ENCODE measurements at regions not wholly inside any gene's neighbourhood (a gene's known extent, or its start where the extent isn't known, plus 50 kb on each side); places are given as distances from the start of the nearest gene placed in this dataset.

- Mint-ChIP-seq H3K27me3 (peaks cover 1% of the 10 kb centered on the region), H3K4me3 (no peak overlapping the region), H3K4me1 (peaks cover 10% of the 10 kb centered on the region), H3K36me3 (no peaks in the 10 kb centered on the region), H3K9me3 (peaks cover 5% of the 10 kb centered on the region), H3K27ac (no peak overlapping the region)
Measured at GRCh38 chr3:70776081-70776480, 463.6 kb upstream of the MDFIC2 start.

- H3K4me3 Mint-ChIP-seq = no peak overlapping the region
- H3K27me3 Mint-ChIP-seq = peaks cover 1% of the 10 kb centered on the region
- peaks cover 5% of the 10 kb centered on the region for H3K9me3 Mint-ChIP-seq
- H3K27ac Mint-ChIP-seq = no peak overlapping the region
- H3K36me3 Mint-ChIP-seq = no peaks in the 10 kb centered on the region
- peaks cover 17% of the 10 kb centered on the region for H3K4me1 Mint-ChIP-seq
Measured at GRCh38 chr3:70775257-70775656, 462.8 kb upstream of the MDFIC2 start.

GRCh38 chr3:70774641-70775040 lies 462.2 kb upstream of the MDFIC2 start:
- Mint-ChIP-seq H3K9me3 (peaks cover 5% of the 10 kb centered on the region), H3K27ac (no peak overlapping the region), H3K4me1 (peaks cover 17% of the 10 kb centered on the region), H3K4me3 (no peak overlapping the region), H3K36me3 (no peaks in the 10 kb centered on the region), H3K27me3 (peaks cover 1% of the 10 kb centered on the region)

GRCh38 chr3:70771426-70772147 lies 459.1 kb upstream of the MDFIC2 start:
- Mint-ChIP-seq H3K27me3 (no peaks in the 10 kb centered on the region), H3K27ac (peak overlapping the region; percentile 56), H3K36me3 (no peaks in the 10 kb centered on the region), H3K4me3 (no peak overlapping the region), H3K9me3 (no peaks in the 10 kb centered on the region), H3K4me1 (peaks cover 17% of the 10 kb centered on the region)

- Mint-ChIP-seq H3K36me3 (no peaks in the 10 kb centered on the region), H3K27ac (no peak overlapping the region), H3K4me1 (peaks cover 17% of the 10 kb centered on the region), H3K9me3 (no peaks in the 10 kb centered on the region), H3K4me3 (no peak overlapping the region), H3K27me3 (no peaks in the 10 kb centered on the region)
Measured at GRCh38 chr3:70770650-70771049, 458.2 kb upstream of the MDFIC2 start.

- H3K27me3 Mint-ChIP-seq = no peaks in the 10 kb centered on the region
Measured at GRCh38 chr3:70766301-70766700, 453.9 kb upstream of the MDFIC2 start.

GRCh38 chr3:70763894-70764293 lies 451.5 kb upstream of the MDFIC2 start:
- Mint-ChIP-seq H3K36me3 (no peaks in the 10 kb centered on the region), H3K4me1 (no peaks in the 10 kb centered on the region), H3K4me3 (no peak overlapping the region), H3K9me3 (no peaks in the 10 kb centered on the region), H3K27me3 (no peaks in the 10 kb centered on the region), H3K27ac (no peak overlapping the region)

More at GRCh38 chr3:70766301-70766700, 453.9 kb upstream of the MDFIC2 start:
- H3K4me1 Mint-ChIP-seq = peaks cover 9% of the 10 kb centered on the region
- H3K36me3 Mint-ChIP-seq = no peaks in the 10 kb centered on the region
- H3K9me3 Mint-ChIP-seq = no peaks in the 10 kb centered on the region
- no peak overlapping the region for H3K4me3 Mint-ChIP-seq
- H3K27ac Mint-ChIP-seq = no peak overlapping the region

GRCh38 chr3:70757658-70758057 lies 445.2 kb upstream of the MDFIC2 start:
- Mint-ChIP-seq H3K4me3 (no peak overlapping the region), H3K27ac (no peak overlapping the region), H3K27me3 (no peaks in the 10 kb centered on the region), H3K4me1 (no peaks in the 10 kb centered on the region), H3K36me3 (no peaks in the 10 kb centered on the region), H3K9me3 (no peaks in the 10 kb centered on the region)

- no peak overlapping the region for H3K4me3 Mint-ChIP-seq
- no peaks in the 10 kb centered on the region for H3K4me1 Mint-ChIP-seq
- no peaks in the 10 kb centered on the region for H3K36me3 Mint-ChIP-seq
- no peaks in the 10 kb centered on the region for H3K9me3 Mint-ChIP-seq
- H3K27ac Mint-ChIP-seq = no peak overlapping the region
- H3K27me3 Mint-ChIP-seq = peaks cover 2% of the 10 kb centered on the region
Measured at GRCh38 chr3:70755526-70755925, 443.1 kb upstream of the MDFIC2 start.

GRCh38 chr3:70754314-70754713 lies 441.9 kb upstream of the MDFIC2 start:
- Mint-ChIP-seq H3K27me3 (peaks cover 2% of the 10 kb centered on the region), H3K27ac (no peak overlapping the region)

GRCh38 chr3:70753572-70753971 lies 441.1 kb upstream of the MDFIC2 start:
- Mint-ChIP-seq H3K27ac (no peak overlapping the region), H3K27me3 (peaks cover 2% of the 10 kb centered on the region), H3K4me3 (no peak overlapping the region), H3K36me3 (no peaks in the 10 kb centered on the region), H3K9me3 (no peaks in the 10 kb centered on the region), H3K4me1 (no peaks in the 10 kb centered on the region)

More at GRCh38 chr3:70754314-70754713, 441.9 kb upstream of the MDFIC2 start:
- H3K4me1 Mint-ChIP-seq = no peaks in the 10 kb centered on the region
- H3K36me3 Mint-ChIP-seq = no peaks in the 10 kb centered on the region
- no peak overlapping the region for H3K4me3 Mint-ChIP-seq
- no peaks in the 10 kb centered on the region for H3K9me3 Mint-ChIP-seq

GRCh38 chr3:70752051-70752450 lies 439.6 kb upstream of the MDFIC2 start:
- Mint-ChIP-seq H3K4me1 (no peaks in the 10 kb centered on the region), H3K27ac (no peak overlapping the region), H3K27me3 (peaks cover 5% of the 10 kb centered on the region), H3K4me3 (no peak overlapping the region), H3K9me3 (no peaks in the 10 kb centered on the region), H3K36me3 (no peaks in the 10 kb centered on the region)

- no peak overlapping the region for H3K4me3 Mint-ChIP-seq
- no peak overlapping the region for H3K27ac Mint-ChIP-seq
- H3K4me1 Mint-ChIP-seq = no peaks in the 10 kb centered on the region
- H3K9me3 Mint-ChIP-seq = no peaks in the 10 kb centered on the region
- H3K27me3 Mint-ChIP-seq = peaks cover 10% of the 10 kb centered on the region
- H3K36me3 Mint-ChIP-seq = no peaks in the 10 kb centered on the region
Measured at GRCh38 chr3:70749122-70749521, 436.7 kb upstream of the MDFIC2 start.

GRCh38 chr3:70748593-70748992 lies 436.2 kb upstream of the MDFIC2 start:
- Mint-ChIP-seq H3K4me1 (no peaks in the 10 kb centered on the region), H3K27me3 (peaks cover 10% of the 10 kb centered on the region), H3K9me3 (no peaks in the 10 kb centered on the region), H3K27ac (no peak overlapping the region), H3K4me3 (no peak overlapping the region), H3K36me3 (no peaks in the 10 kb centered on the region)

- H3K9me3 Mint-ChIP-seq = no peaks in the 10 kb centered on the region
- no peak overlapping the region for H3K27ac Mint-ChIP-seq
- peaks cover 10% of the 10 kb centered on the region for H3K27me3 Mint-ChIP-seq
- no peaks in the 10 kb centered on the region for H3K36me3 Mint-ChIP-seq
- no peaks in the 10 kb centered on the region for H3K4me1 Mint-ChIP-seq
- no peak overlapping the region for H3K4me3 Mint-ChIP-seq
Measured at GRCh38 chr3:70747847-70748246, 435.4 kb upstream of the MDFIC2 start.

- H3K27ac Mint-ChIP-seq = no peak overlapping the region
- peaks cover 8% of the 10 kb centered on the region for H3K27me3 Mint-ChIP-seq
- H3K36me3 Mint-ChIP-seq = no peaks in the 10 kb centered on the region
- no peaks in the 10 kb centered on the region for H3K4me1 Mint-ChIP-seq
- H3K4me3 Mint-ChIP-seq = no peak overlapping the region
- no peaks in the 10 kb centered on the region for H3K9me3 Mint-ChIP-seq
Measured at GRCh38 chr3:70744536-70744935, 432.1 kb upstream of the MDFIC2 start.

GRCh38 chr3:70743754-70744153 lies 431.3 kb upstream of the MDFIC2 start:
- no peak overlapping the region for H3K27ac Mint-ChIP-seq
- H3K4me1 Mint-ChIP-seq = no peaks in the 10 kb centered on the region
- H3K4me3 Mint-ChIP-seq = no peak overlapping the region
- no peaks in the 10 kb centered on the region for H3K9me3 Mint-ChIP-seq
- peaks cover 8% of the 10 kb centered on the region for H3K27me3 Mint-ChIP-seq
- no peaks in the 10 kb centered on the region for H3K36me3 Mint-ChIP-seq
